Chondrocyte (in vitro differentiated cells): ENCODE measurements at regions not wholly inside any gene's neighbourhood (a gene's known extent, or its start where the extent isn't known, plus 50 kb on each side); places are given as distances from the start of the nearest gene placed in this dataset.

Source experiments
- DNase-seq: peaks from one replicate; pipeline ENCODE4 v3.0.0; 2021; ENCODE audit warnings: mixed read lengths, low spot score
- H3K27ac Mint-ChIP-seq: one replicate; pipeline ENCODE4 v1.8.0; 2021; ENCODE audit warnings: mild to moderate bottlenecking, moderate library complexity, mixed read lengths; ENCODE audit not compliant: unreplicated experiment
- H3K27me3 Mint-ChIP-seq: 2 replicates; pipeline ENCODE4 v1.8.0; 2021; ENCODE audit warnings: low read depth, mixed read lengths
- H3K36me3 Mint-ChIP-seq: 2 replicates; pipeline ENCODE4 v1.8.0; 2021; ENCODE audit warnings: low read depth, mixed read lengths
- H3K4me1 Mint-ChIP-seq: 2 replicates; pipeline ENCODE4 v1.8.0; 2021; ENCODE audit warnings: low read depth, mild to moderate bottlenecking, mixed read lengths
- H3K4me3 Mint-ChIP-seq: one replicate; pipeline ENCODE4 v1.8.0; 2021; ENCODE audit warnings: mild to moderate bottlenecking, moderate library complexity, mixed read lengths; ENCODE audit not compliant: unreplicated experiment
- H3K9me3 Mint-ChIP-seq: 2 replicates; pipeline ENCODE4 v1.8.0; 2021; ENCODE audit warnings: low read depth, mixed read lengths
- TF ChIP-seq, protein P1 (sequence below): fragments of 200-600 bp; sonication (generic); IDR thresholded peaks from 2 replicates; pipeline ENCODE4 v1.5.0; 2021; ENCODE audit warnings: antibody characterized with exemption, mild to moderate bottlenecking, moderate library complexity

DNA sequence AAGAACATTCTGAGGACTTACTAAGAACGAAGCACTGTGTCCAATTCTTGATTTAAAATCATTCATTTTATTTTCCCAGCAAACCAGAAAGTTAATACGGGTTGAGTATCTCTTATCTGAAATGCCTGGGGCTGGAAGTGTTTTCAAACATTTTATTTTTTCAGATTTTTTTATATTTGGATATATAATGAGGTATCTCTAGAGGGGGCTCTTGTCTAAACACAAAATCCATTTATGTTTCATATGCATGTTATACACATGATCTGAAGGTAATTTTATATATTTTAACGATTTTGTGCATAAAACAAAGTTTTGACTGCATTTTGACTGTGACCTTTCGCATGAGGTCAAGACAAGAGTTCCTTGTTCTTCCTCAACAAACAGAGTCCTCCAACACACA lies 320.9 kb downstream of the ASMT start:
- Mint-ChIP-seq H3K36me3 (peaks cover 1% of the 10 kb centered on the region), H3K4me1 (peaks cover 24% of the 10 kb centered on the region), H3K9me3 (peaks cover 7% of the 10 kb centered on the region), H3K27me3 (no peaks in the 10 kb centered on the region), H3K4me3 (no peak overlapping the region), H3K27ac (no peak overlapping the region)
- TF ChIP-seq, protein P1, sequence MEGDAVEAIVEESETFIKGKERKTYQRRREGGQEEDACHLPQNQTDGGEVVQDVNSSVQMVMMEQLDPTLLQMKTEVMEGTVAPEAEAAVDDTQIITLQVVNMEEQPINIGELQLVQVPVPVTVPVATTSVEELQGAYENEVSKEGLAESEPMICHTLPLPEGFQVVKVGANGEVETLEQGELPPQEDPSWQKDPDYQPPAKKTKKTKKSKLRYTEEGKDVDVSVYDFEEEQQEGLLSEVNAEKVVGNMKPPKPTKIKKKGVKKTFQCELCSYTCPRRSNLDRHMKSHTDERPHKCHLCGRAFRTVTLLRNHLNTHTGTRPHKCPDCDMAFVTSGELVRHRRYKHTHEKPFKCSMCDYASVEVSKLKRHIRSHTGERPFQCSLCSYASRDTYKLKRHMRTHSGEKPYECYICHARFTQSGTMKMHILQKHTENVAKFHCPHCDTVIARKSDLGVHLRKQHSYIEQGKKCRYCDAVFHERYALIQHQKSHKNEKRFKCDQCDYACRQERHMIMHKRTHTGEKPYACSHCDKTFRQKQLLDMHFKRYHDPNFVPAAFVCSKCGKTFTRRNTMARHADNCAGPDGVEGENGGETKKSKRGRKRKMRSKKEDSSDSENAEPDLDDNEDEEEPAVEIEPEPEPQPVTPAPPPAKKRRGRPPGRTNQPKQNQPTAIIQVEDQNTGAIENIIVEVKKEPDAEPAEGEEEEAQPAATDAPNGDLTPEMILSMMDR, result peak; percentile 54
- no peak for DNase-seq

DNA sequence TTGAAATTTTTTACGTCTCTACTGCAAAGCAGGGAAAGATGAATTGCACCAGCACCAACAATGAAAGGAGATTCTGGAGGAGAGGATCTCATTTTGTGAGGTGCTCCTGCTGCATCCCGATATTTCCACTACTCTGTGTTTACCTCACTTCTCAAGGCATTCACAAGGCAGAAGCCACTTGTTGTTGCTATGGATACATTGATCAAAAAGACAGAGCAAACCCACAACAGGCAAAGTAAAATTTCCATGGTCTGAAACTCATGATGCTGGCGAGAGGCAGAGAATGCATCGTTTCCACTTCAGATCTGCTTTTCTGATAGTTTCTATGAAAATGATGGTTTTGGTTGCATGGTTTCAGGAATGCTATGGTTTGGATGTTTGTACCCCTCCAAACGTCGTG lies 323.3 kb downstream of the ASMT start:
- Mint-ChIP-seq H3K36me3 (peaks cover 1% of the 10 kb centered on the region), H3K27ac (no peak overlapping the region), H3K27me3 (no peaks in the 10 kb centered on the region), H3K4me3 (no peak overlapping the region), H3K4me1 (peaks cover 7% of the 10 kb centered on the region), H3K9me3 (peaks cover 7% of the 10 kb centered on the region)
- TF ChIP-seq, protein P1, result no peak
- no peak for DNase-seq

DNA sequence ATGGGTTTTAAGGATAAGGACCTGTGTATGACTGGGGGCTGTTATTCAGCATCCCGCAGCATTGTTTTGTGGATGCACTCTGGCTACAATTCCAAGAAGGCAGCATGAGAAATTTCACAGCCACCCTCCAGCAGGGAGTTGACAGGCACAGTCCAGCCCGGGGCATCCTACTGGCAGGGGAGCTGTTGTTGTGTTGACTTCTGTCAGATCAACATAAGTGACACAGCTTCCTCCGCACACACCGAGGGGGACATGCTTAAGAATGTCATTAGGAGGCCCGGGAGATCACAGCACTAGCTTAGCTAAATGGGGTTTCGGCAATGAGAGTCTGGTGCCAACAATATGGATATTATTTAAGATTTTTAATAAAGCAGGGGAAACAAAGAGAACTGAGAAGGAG lies 326.5 kb downstream of the ASMT start:
- peaks cover 1% of the 10 kb centered on the region for H3K36me3 Mint-ChIP-seq
- peaks cover 7% of the 10 kb centered on the region for H3K9me3 Mint-ChIP-seq
- no peak for DNase-seq
- H3K4me3 Mint-ChIP-seq, result no peak overlapping the region
- no peaks in the 10 kb centered on the region for H3K4me1 Mint-ChIP-seq
- TF ChIP-seq, protein P1, result no peak
- H3K27me3 Mint-ChIP-seq, result no peaks in the 10 kb centered on the region
- H3K27ac Mint-ChIP-seq, result no peak overlapping the region

DNA sequence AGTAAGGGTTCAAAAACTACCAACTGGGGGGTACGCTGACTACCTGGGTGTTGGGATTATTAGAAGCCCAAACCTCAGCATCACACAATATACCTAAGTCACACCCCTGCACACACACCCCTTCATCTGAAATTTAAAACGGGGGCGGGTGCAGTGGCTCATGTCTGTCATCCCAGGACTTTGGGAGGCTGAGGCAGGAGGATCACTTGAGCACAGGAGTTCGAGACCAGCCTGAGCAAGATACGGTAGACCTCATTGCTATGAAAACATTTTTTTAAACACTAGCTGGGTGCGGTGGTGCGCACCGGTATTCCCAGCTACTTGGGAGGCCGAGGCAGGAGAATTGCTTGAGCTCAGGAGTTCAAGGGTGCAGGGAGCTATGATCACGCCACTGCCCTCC lies 331.0 kb downstream of the ASMT start:
- no peak for DNase-seq
- Mint-ChIP-seq H3K27me3 (no peaks in the 10 kb centered on the region), H3K9me3 (no peaks in the 10 kb centered on the region), H3K4me3 (no peak overlapping the region), H3K4me1 (no peaks in the 10 kb centered on the region), H3K36me3 (no peaks in the 10 kb centered on the region), H3K27ac (no peak overlapping the region)
- TF ChIP-seq, protein P1, result no peak

DNA sequence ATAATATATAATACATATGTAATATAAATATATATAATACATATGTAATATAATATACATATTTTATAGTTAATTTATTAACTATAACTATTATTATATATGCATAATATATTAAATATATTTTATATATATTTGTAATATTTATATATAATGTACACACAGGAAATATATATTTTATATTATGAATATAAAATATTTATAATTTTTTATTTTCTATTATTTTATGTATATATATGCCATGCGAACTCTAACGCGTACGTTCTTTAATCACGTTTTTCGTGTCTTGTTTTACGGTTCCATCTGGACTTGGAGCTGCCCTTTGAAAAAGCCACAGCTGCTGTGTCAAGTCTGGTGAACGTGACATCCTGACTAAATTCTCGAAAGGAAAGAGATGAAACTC lies 332.1 kb downstream of the ASMT start:
- no peaks in the 10 kb centered on the region for H3K36me3 Mint-ChIP-seq
- no peaks in the 10 kb centered on the region for H3K27me3 Mint-ChIP-seq
- TF ChIP-seq, protein P1, result no peak

More for the DNA sequence above, 332.1 kb downstream of the ASMT start:
- Mint-ChIP-seq H3K4me1 (no peaks in the 10 kb centered on the region), H3K9me3 (no peaks in the 10 kb centered on the region), H3K27ac (no peak overlapping the region), H3K4me3 (no peak overlapping the region)
- DNase-seq, result no peak
